ENCODE measurements at regions not wholly inside any gene's neighbourhood (a gene's known extent, or its start where the extent isn't known, plus 50 kb on each side); places are given as distances from the start of the nearest gene placed in this dataset.

- no peak for TF ChIP-seq USF2 (IDR thresholded peaks at IDR 0.05; ENCODE audit: low read length)
- TF ChIP-seq RXRA (IDR thresholded peaks at IDR 0.05; ENCODE audit: insufficient read depth, low read depth, low read length): no peak
Measured at GRCh38 chr10:24127516-24127915, 81.4 kb upstream of the KIAA1217 start.
